Stimulated activated CD4-positive, alpha-beta T cell treated with anti-CD3 and anti-CD28 coated beads, Interleukin-15, amount 100 ng/mL, for 24 hours (primary cell): ENCODE measurements at regions not wholly inside any gene's neighbourhood (a gene's known extent, or its start where the extent isn't known, plus 50 kb on each side); places are given as distances from the start of the nearest gene placed in this dataset.

Experiments
- DNase-seq: peaks from one replicate; pipeline ENCODE4 v3.0.0-alpha.2; 2020

DNA sequence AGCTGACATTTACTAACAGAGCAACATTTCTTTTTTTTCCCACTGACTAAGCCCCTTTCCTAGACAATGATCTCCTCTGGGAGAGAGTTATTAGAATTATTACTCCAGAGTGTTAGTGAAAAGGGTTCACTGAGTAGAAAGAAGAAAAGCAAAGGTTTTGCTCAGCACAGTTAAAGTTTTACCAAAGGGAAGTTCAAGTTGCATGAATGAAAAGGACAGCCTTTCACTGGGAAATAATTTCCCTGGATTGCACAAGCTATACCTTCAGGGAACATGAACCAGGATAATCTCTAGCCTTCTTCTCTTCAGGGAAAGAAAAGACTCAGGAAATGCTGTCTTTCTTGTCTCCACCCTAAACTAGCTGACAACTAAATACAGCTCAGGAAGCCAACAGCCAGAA is 71.4 kb upstream of the ESRRG start:
- DNase-seq, result no peak

DNA sequence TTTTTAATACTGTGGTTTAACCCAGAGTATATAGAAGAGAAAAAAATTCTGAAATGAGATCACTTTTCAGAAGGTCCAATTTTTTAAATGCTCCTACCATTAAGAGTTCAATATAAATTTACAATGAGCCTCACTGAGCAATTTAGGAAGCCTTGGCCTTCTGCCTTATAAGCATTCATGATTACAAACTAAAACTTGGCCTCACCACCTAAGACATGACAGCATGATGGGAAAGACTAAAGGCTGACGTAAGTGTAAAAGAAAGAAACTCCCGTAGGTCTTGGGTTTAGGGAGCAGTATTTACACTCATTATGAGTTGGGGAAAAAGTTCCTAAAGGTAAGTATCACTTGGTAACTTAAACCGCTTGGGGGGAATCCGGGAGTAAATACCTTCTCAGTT is 70.7 kb upstream of the ESRRG start:
- no peak for DNase-seq

GRCh38 chr1:216793303-216793702 is 70.1 kb upstream of the ESRRG start:
- no peak for DNase-seq

- no peak for DNase-seq
Measured at GRCh38 chr1:216788671-216789070, 65.4 kb upstream of the ESRRG start.

- no peak for DNase-seq
Measured at GRCh38 chr1:216785737-216786136, 62.5 kb upstream of the ESRRG start.

DNA sequence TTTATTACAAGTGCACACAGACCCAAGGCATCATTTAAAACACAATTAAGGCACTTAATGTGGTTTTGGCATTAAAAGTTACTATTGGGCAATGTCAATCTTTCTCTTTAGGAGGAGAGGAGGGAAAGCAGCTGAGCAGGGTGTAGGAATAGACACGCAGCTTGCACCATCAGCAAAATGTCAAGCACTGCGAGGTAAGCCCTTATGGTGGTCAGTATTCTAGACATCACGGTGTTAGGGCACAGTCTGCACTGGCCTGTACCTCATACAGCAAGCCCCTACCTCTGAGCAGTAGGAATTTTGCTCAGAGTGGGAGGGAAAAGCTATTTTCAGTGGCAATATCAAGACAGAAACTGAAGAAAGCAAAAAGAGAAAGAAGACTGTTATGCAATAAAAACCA is 62.0 kb upstream of the ESRRG start:
- no peak for DNase-seq

DNA sequence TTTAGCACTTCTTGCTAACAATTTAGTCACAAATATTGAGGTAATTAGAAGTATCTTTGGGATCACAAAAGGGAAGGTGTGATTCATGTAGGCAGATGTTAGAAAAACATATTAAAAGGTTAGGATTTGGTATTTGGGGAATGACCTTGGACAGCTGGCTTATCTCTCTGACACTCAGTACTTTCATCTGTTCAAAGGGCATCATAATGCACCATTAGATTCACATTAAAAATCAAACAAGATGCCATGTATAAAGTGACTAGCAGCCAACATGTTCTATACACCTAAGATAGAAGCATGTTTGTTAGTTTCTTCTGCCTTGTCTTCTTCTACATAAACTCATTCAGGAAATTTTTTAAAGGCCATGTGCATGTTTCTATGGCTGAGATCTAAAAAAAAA is 56.5 kb upstream of the ESRRG start:
- DNase-seq, result no peak

GRCh38 chr1:216778737-216779136 is 55.5 kb upstream of the ESRRG start:
- no peak for DNase-seq

DNA sequence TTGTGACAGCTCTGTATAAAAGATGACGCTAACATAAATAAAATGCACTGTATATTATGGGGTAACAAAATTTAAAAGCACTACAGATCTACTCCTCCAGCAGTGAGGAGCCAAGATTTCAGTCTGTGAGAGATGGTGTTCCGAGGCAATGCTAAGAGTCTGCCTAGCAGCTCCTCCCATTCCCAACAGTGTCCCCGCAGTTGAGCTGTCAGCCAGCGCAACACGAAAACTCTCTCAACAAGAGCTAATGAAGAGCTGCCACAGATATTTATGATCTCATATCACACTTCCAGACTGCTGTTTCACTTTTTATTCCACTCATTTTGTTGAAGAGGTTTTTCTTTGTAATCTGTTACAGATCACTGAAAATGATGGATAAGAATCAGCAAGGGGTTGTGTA is 53.9 kb upstream of the ESRRG start:
- DNase-seq, result no peak
